DMS79 (cell line): ENCODE measurements at regions not wholly inside any gene's neighbourhood (a gene's known extent, or its start where the extent isn't known, plus 50 kb on each side); places are given as distances from the start of the nearest gene placed in this dataset.

Experiments
- DNase-seq: peaks from one replicate; lab custom pipeline; 2025; lab: John Stamatoyannopoulos, UW

DNA sequence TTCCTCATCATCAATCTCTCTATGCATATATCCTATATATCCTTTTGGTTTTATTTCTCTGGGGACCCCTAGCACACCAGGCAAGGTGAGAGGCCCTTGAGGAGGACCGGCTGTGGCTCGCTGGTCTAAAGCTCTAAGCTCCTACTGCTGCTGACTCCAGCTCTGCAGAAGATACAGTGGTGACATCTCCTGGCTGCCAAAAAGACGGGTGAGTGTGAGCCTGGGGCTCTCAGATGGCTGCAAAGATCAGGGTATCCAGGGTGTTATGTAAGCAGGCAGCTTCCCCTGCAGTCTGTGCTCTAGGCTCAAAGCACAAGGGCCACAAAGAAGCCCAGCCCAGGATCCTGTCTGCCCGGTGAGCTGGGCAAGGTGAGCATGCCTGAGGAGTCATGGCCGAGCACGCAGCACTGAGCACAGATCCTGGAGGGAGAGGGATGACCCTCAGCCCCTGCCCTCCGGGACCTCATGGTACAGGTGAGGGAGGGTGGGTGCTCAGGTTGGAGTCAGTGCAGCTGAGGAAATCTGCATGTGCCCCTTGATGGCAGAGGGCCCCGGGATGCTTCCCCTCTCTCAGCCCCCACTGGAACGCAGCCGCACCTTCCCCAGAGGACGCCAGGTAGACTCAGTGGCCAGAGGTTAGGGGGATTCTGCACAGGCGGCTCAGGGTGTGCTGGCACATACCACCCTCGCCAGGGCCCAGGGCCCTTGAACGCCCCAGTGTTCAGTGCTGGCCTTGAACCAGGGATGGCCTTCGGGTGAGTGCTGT is 95.4 kb upstream of the INSIG1 start:
- no peak for DNase-seq

- no peak for DNase-seq
These were observed 94.4 kb upstream of the INSIG1 start for GRCh38 chr7:155203059-155203881.

- no peak for DNase-seq
These were observed 93.6 kb upstream of the INSIG1 start for GRCh38 chr7:155203882-155204691.

DNA sequence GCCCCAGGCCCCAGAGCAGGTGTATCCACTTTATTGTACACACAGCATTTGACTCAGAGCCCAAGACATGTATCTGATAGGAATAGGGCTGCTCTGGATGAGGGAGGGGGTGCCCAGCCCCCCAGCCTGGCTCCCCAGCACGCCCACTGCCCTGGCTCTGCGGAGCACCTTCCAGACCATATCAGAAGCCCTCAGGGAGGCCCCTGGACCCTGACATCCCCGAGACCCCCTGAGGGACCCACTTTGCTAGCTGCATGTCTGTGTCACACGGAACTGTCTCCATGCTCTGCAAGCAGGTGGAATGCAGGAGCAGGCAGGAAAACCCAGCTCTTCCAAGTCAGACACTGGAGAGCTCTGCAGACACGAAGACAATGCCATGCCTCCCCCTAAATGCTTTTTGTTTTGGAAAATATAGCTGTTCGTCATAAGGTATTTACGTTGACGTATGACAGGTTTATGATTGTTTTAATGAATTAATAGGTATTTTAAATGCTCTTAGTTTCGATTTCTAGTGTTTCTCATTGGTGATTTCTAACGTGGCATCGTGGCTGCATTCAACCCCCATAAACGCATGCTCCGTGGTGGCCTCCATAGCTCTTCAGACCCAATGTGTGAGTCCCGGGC is 92.8 kb upstream of the INSIG1 start:
- DNase-seq, result no peak

- peak; percentile 24 for DNase-seq
These were observed 92.0 kb upstream of the INSIG1 start for GRCh38 chr7:155205368-155206317.

- DNase-seq, result no peak
These were observed 91.2 kb upstream of the INSIG1 start for GRCh38 chr7:155206318-155207020.

- DNase-seq, result no peak
These were observed 90.2 kb upstream of the INSIG1 start for GRCh38 chr7:155207326-155208002.

GRCh38 chr7:155208681-155209477 is 88.8 kb upstream of the INSIG1 start:
- no peak for DNase-seq

DNA sequence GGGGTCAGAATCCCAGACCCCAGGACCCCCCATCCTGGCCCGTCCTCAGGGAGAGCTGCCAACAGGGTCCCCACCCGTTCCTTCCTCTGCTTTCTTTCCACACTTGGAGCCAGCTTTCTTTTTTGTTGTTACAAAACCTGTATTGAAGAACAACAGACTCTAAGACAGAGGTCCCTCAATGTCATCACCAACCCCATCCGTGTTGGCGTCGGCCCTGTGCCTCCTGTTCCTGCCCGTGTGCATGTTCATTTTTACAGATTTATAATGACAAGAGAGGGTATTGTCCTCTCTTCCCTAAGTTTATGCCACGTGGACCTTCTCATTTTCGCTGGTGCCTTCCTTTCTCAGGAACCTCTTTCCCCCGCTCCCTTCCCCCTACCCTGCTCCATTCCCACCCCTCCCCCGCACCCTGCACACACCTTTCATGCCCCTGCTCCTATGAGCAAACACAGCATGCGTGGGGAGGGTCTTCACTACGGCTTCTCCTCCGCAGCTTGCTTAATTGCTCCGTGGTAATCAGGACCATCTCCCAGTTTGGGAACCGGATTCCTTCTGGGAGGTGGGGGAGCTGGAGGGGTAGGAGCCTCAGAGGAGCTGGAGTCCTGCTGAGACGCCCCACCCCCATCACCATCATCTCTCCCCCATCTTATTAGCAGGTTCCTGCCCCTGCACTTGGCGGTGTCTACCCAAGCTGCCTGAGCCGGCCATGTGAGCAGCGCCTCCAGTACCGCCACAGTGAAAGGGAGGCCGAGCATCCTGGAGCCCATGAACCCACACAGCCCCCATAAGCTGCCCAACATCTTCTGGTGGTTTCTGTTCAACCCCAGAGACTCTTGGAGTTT is 88.0 kb upstream of the INSIG1 start:
- no peak for DNase-seq

DNA sequence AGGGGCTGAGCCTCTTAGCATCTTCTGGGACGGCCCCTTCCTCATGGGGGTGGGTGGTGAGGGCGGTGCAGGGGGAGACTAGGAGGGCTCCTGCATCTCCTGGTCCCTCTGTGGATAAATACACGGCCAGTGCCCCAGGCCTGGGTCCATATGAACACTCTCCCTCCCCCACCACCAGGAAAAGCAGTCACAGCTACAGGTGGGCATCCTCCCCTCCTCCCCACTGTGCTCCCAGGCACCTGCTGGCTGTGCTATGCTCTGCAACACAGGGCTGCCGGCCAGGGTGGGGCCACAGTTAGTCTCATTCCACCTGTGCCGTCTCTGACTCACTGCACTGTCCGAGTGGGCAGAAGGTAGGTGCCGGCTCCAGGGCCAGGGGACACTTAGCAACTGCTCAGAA is 87.3 kb upstream of the INSIG1 start:
- no peak for DNase-seq

GRCh38 chr7:155211173-155211572 is 86.5 kb upstream of the INSIG1 start:
- DNase-seq, result no peak

DNA sequence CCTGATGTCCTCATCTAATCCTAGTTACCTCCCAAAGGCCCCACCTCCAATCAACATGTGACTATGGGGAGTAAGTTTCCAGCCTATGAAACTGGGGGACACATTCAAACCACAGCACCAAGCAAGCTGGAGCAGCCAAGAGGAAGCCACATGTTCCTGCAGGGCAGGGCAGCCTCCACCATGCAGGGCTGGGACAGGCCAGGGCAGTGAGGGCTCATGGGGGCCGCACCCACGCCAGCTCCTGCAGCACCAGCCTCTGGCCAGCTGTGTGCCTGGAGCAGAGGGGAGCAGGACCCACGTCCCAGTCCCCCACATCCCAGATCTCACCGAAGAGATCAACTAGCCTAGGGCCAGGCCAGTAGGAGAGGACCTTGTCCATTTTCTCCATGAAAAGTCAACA is 85.9 kb upstream of the INSIG1 start:
- DNase-seq, result no peak

- DNase-seq, result no peak
These were observed 85.2 kb upstream of the INSIG1 start for GRCh38 chr7:155212301-155213015.

DNA sequence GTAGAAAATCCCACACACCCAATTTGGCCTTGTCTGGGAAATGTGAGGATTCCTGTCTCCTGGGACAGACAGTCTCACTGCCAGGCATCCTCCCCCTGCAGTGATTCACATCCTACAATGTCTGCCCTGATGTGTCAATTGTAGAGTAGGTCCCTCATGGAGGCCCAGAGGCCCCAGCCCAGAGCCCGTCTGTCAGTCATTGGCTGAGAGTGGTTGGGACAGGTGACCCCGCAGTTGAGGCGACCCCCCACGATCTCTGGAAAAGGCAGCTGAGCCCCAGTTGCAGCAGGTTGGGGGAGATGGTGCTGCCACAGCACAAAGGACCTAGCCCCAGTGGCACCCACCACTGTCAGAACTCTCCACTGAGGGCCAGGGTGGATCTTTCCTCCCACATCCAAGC is 84.3 kb upstream of the INSIG1 start:
- no peak for DNase-seq

DNA sequence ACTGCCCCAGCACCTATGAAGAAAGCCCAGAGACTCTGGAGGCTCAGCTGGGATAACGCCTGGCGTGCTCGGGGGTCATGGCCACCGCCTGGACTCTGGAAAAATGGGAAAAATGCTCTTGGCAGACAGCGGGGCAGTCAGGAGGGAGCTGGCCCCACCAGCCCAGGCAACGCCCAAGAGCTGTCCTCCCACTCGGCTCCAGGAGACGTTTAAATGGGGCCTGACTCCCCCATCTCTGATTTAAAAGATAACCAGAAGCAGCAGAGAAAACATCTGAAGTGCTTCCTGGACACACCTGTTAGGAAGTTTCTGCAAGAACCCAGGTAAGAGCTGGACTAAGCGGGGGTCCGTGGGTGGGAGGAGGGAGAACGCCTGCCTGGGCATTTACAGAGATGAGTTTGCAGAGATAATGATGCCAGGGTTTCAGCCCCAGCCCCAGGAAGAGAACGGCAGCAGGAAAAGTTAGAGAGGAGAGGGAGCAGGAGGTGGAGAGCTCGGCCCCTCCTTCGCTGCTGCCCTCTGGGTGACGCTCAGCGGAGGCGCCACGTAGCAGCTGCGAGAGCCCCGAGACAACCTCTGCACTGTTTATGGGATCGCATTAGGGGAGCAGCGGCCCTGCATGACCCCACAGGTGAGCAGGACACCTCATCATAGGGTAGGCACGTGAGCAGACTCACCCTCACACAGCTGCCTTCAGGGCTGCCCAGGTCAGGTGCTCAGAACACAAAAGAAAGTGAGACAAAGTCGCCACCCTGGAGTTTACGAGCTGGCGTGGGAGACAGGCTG is 83.5 kb upstream of the INSIG1 start:
- peak; percentile 55 for DNase-seq

DNA sequence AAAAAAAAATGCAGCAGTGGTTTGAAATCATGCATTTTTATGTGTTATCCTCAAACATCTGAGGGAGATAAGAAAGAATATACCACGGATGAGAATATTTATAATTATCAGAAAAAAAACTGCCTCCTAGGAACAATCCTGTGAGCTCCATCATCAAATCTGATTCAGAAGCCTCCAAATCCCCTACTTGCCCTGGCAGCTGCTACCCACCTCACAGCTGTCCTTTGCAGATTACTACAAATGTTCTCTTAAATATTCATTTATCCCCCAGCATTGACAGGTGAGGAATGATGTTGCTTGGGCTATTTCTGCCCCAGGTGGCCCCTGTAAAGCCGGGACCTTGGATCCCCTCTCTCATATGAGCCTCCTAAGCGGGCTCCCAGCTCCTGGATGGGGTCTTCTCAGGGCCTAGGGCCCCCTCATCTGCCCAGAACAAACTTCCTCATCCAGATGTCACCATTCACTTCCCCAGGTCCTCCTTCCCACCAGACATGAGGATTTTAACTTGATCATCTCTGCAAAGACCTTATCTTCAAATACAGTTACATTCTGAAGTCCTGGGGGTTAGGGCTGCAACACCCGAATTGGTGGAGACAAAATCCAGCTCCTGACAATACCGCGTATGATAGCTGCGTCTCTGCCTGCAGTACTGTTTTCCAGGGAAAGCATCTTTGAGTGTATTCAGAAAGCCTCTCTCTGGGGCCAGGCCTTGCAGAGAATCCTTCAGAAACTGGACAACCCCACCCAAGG is 81.9 kb upstream of the INSIG1 start:
- no peak for DNase-seq
